ENCODE measurements at regions not wholly inside any gene's neighbourhood (a gene's known extent, or its start where the extent isn't known, plus 50 kb on each side); places are given as distances from the start of the nearest gene placed in this dataset.

DNA sequence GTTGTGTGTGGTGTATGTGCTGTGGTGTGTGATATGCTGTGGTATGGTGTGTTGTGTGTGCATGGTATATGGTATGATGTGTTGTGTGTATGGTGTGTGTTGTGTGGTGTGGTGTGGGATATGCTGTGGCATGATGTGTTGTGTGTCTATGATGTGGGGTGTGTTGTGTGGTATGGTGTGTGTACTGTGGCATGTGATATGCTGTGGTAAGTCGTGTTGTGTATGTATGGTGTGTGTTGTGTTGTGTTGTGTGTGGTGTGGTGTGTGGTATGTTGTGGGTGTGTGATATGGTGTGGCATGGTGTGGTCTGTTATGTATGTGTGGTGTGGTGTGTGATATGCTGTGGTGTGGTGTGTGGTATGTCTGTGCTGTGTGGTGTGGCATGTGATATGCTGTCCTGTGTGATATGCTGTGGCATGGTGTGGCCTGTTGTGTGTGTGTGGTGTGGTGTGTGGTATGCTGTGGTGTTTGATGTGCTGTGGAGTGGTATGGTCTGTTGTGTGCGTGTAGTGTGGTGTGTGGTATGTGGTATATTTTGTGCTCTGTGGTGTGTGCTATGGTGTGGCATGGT, 318.0 kb downstream of the PTPRU start:
- TF ChIP-seq, protein P1, sequence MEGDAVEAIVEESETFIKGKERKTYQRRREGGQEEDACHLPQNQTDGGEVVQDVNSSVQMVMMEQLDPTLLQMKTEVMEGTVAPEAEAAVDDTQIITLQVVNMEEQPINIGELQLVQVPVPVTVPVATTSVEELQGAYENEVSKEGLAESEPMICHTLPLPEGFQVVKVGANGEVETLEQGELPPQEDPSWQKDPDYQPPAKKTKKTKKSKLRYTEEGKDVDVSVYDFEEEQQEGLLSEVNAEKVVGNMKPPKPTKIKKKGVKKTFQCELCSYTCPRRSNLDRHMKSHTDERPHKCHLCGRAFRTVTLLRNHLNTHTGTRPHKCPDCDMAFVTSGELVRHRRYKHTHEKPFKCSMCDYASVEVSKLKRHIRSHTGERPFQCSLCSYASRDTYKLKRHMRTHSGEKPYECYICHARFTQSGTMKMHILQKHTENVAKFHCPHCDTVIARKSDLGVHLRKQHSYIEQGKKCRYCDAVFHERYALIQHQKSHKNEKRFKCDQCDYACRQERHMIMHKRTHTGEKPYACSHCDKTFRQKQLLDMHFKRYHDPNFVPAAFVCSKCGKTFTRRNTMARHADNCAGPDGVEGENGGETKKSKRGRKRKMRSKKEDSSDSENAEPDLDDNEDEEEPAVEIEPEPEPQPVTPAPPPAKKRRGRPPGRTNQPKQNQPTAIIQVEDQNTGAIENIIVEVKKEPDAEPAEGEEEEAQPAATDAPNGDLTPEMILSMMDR (conservative IDR thresholded peaks at IDR 0.05; ENCODE audit: low read length), result no peak
- no peak for TF ChIP-seq EZH2phosphoT487 (IDR thresholded peaks at IDR 0.05; ENCODE audit: borderline replicate concordance)
